Fibroblast of lung (primary cell): ENCODE measurements at regions not wholly inside any gene's neighbourhood (a gene's known extent, or its start where the extent isn't known, plus 50 kb on each side); places are given as distances from the start of the nearest gene placed in this dataset.

Experiments used
- EZH2 ChIP-seq: IDR thresholded peaks from 2 replicates; pipeline ENCODE4 v1.5.1; 2012; ENCODE audit warnings: low read length, control low read depth, mild to moderate bottlenecking; ENCODE audit errors: missing control alignments
- TF ChIP-seq, protein P1 (sequence below), 2 donors: IDR thresholded peaks in 1 of 2; conservative IDR thresholded peaks in 1 of 2; 1 replicate in 1 of 2; 2 replicates in 1 of 2; pipeline ENCODE4 v1.5.1; 2011 to 2012; ENCODE audit warnings: low read length in 2 of 2, control low read depth in 1 of 2, inconsistent platforms in 1 of 2, low read depth in 1 of 2, mild to moderate bottlenecking in 1 of 2

DNA sequence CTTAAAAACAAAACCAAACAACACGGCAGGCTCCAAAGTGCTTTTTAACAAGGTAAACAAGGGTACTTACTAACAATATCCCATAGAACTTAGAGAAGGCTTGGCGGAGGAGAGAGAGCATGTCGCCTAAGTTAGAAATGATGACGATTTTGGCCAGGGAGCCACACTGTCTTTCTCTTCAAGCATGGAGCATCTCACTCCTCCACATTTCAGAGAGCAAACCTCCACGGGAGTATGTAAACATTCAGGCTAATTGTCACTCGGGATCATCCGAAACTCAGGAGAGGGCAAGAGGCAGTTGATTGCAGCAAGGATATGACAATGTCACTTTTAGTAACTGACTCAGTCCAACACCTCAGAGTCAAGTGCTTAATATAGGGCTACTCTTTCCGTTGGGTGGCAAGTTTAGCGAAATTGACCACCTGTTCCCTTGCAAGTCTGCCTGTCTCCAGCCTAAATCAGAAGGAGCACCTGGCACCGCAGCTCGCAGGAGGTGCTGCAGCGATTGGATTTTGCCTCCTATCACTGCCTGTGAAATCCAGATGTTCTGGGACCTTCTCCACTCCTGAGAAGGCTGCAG lies 65.8 kb upstream of the RPS6KA2 start:
- TF ChIP-seq, protein P1, sequence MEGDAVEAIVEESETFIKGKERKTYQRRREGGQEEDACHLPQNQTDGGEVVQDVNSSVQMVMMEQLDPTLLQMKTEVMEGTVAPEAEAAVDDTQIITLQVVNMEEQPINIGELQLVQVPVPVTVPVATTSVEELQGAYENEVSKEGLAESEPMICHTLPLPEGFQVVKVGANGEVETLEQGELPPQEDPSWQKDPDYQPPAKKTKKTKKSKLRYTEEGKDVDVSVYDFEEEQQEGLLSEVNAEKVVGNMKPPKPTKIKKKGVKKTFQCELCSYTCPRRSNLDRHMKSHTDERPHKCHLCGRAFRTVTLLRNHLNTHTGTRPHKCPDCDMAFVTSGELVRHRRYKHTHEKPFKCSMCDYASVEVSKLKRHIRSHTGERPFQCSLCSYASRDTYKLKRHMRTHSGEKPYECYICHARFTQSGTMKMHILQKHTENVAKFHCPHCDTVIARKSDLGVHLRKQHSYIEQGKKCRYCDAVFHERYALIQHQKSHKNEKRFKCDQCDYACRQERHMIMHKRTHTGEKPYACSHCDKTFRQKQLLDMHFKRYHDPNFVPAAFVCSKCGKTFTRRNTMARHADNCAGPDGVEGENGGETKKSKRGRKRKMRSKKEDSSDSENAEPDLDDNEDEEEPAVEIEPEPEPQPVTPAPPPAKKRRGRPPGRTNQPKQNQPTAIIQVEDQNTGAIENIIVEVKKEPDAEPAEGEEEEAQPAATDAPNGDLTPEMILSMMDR (conservative IDR thresholded peaks at IDR 0.05 in 1 of 2, IDR thresholded peaks at IDR 0.05 in 1 of 2; ENCODE audit: low read depth in 1 of 2, low read length in 2 of 2), result no peak
- TF ChIP-seq EZH2, result no peak
